ENCODE measurements at regions not wholly inside any gene's neighbourhood (a gene's known extent, or its start where the extent isn't known, plus 50 kb on each side); places are given as distances from the start of the nearest gene placed in this dataset.
A peak's percentile ranks its signal among the peaks of the same experiment; 100 is the strongest.

- no peak overlapping the region for H3K4me3 ChIP-seq (ENCODE audit: low read depth, low read length)
- no peak for TF ChIP-seq CTCF (IDR thresholded peaks at IDR 0.05; ENCODE audit: low read depth, low read length, missing control alignments)
- no peak for DNase-seq (ENCODE audit: low read depth)
These were observed 154.2 kb upstream of the FRG1 start for GRCh38 chr4:189786447-189786846.

- no peak for DNase-seq (ENCODE audit: low read depth)
- TF ChIP-seq CTCF (IDR thresholded peaks at IDR 0.05; ENCODE audit: low read depth, low read length, missing control alignments), result no peak
- H3K4me3 ChIP-seq (ENCODE audit: low read depth, low read length), result no peak overlapping the region
These were observed 153.2 kb upstream of the FRG1 start for GRCh38 chr4:189787216-189788031.

GRCh38 chr4:189792924-189793618, 147.6 kb upstream of the FRG1 start:
- peak; percentile 92 for TF ChIP-seq CTCF (IDR thresholded peaks at IDR 0.05; ENCODE audit: low read depth, low read length, missing control alignments)
- H3K4me3 ChIP-seq (ENCODE audit: low read depth, low read length), result no peak overlapping the region
- peak; percentile 16 for DNase-seq (ENCODE audit: low read depth)

- H3K4me3 ChIP-seq (ENCODE audit: low read depth, low read length), result no peak overlapping the region
- no peak for DNase-seq (ENCODE audit: low read depth)
- no peak for TF ChIP-seq CTCF (IDR thresholded peaks at IDR 0.05; ENCODE audit: low read depth, low read length, missing control alignments)
These were observed 140.1 kb upstream of the FRG1 start for GRCh38 chr4:189800545-189801088.

GRCh38 chr4:189802884-189803283, 137.8 kb upstream of the FRG1 start:
- no peak for TF ChIP-seq CTCF (IDR thresholded peaks at IDR 0.05; ENCODE audit: low read depth, low read length, missing control alignments)
- DNase-seq (ENCODE audit: low read depth), result no peak
- H3K4me3 ChIP-seq (ENCODE audit: low read depth, low read length), result no peak overlapping the region

GRCh38 chr4:189804894-189805293, 135.8 kb upstream of the FRG1 start:
- DNase-seq (ENCODE audit: low read depth), result no peak
- no peak overlapping the region for H3K4me3 ChIP-seq (ENCODE audit: low read depth, low read length)
- TF ChIP-seq CTCF (IDR thresholded peaks at IDR 0.05; ENCODE audit: low read depth, low read length, missing control alignments), result no peak

All from GM12864 (cell line).